WTC11 (cell line): ENCODE measurements at regions not wholly inside any gene's neighbourhood (a gene's known extent, or its start where the extent isn't known, plus 50 kb on each side); places are given as distances from the start of the nearest gene placed in this dataset.

Experiments used
- ATAC-seq: fragments of 200-7000 bp; cut with Tn5 transposase; 2 replicates; pipeline ENCODE4 v1.10.0; 2021; ENCODE audit warnings: mild to moderate bottlenecking, moderate library complexity
- CTCF ChIA-PET: fragments of 300-600 bp; sonication (Branson Sonifier 250); formaldehyde crosslinking; loops from one replicate; lab custom pipeline; 2021; ENCODE audit warnings: antibody characterized with exemption; lab: Charles Lee
- POLR2A ChIA-PET: fragments of 350-600 bp; sonication (Branson Sonifier 250); formaldehyde crosslinking; loops from one replicate; lab custom pipeline; 2021; ENCODE audit warnings: antibody characterized with exemption; lab: Charles Lee
- DNase-seq: peaks from one replicate; pipeline ENCODE4 v3.0.0; 2021; ENCODE audit warnings: low spot score
- H3K27ac Mint-ChIP-seq: 2 replicates; pipeline ENCODE4 v1.8.0; 2021; ENCODE audit warnings: mixed read lengths
- H3K27me3 Mint-ChIP-seq: 2 replicates; pipeline ENCODE4 v1.8.0; 2021; ENCODE audit warnings: low read depth, mild to moderate bottlenecking, moderate library complexity, mixed read lengths
- H3K36me3 Mint-ChIP-seq: 2 replicates; pipeline ENCODE4 v1.8.0; 2021; ENCODE audit warnings: mixed read lengths
- H3K4me1 Mint-ChIP-seq: 2 replicates; pipeline ENCODE4 v1.8.0; 2022; ENCODE audit warnings: mixed read lengths
- H3K4me3 Mint-ChIP-seq: 2 replicates; pipeline ENCODE4 v1.8.0; 2021; ENCODE audit warnings: mild to moderate bottlenecking, moderate library complexity, mixed read lengths
- H3K9me3 Mint-ChIP-seq: 2 replicates; pipeline ENCODE4 v1.8.0; 2021; ENCODE audit warnings: mixed read lengths
- ARID4B ChIP-seq: sonication (generic); formaldehyde crosslinking; IDR thresholded peaks from 2 replicates; pipeline ENCODE4 v1.8.0; 2023; ENCODE audit warnings: missing genetic modification reagents, mild to moderate bottlenecking, borderline replicate concordance
- ATF6 ChIP-seq: sonication (generic); formaldehyde crosslinking; IDR thresholded peaks from 2 replicates; pipeline ENCODE4 v1.8.1; 2023; ENCODE audit warnings: mild to moderate bottlenecking, missing genetic modification reagents
- CREB1 ChIP-seq: sonication (generic); formaldehyde crosslinking; IDR thresholded peaks from 2 replicates; pipeline ENCODE4 v1.8.0; 2023; ENCODE audit warnings: mild to moderate bottlenecking, missing genetic modification reagents
- FOXK1 ChIP-seq: sonication (generic); formaldehyde crosslinking; IDR thresholded peaks from 2 replicates; pipeline ENCODE4 v1.8.0; 2022; ENCODE audit warnings: mild to moderate bottlenecking, moderate library complexity, missing genetic modification reagents
- HMGA2 ChIP-seq: fragments of 250-450 bp; sonication (Bioruptor Pico); IDR thresholded peaks from 2 replicates; pipeline ENCODE4 v1.4.0; 2021; ENCODE audit warnings: mild to moderate bottlenecking, moderate library complexity
- HMGXB4 ChIP-seq: sonication (generic); formaldehyde crosslinking; IDR thresholded peaks from 2 replicates; pipeline ENCODE4 v1.8.1; 2023; ENCODE audit warnings: mild to moderate bottlenecking, moderate library complexity, missing genetic modification reagents
- JUN ChIP-seq: sonication (generic); formaldehyde crosslinking; IDR thresholded peaks from 2 replicates; pipeline ENCODE4 v1.8.0; 2023; ENCODE audit warnings: mild to moderate bottlenecking, missing genetic modification reagents
- NFATC4 ChIP-seq: fragments of 250-450 bp; sonication (Bioruptor Pico); IDR thresholded peaks from 2 replicates; pipeline ENCODE4 v1.9.0; 2021; ENCODE audit warnings: mild to moderate bottlenecking
- PREB ChIP-seq: sonication (generic); formaldehyde crosslinking; IDR thresholded peaks from 2 replicates; pipeline ENCODE4 v1.8.1; 2022; ENCODE audit warnings: mild to moderate bottlenecking, missing genetic modification reagents, moderate library complexity, borderline replicate concordance
- PRRX2 ChIP-seq: fragments of 250-450 bp; sonication (Bioruptor Pico); IDR thresholded peaks from 2 replicates; pipeline ENCODE4 v1.8.0; 2021; ENCODE audit warnings: mild to moderate bottlenecking
- TF ChIP-seq, protein P1 (sequence below): sonication (generic); formaldehyde crosslinking; IDR thresholded peaks from 2 replicates; pipeline ENCODE4 v1.8.0; 2022; ENCODE audit warnings: missing genetic modification reagents
- TF ChIP-seq, protein P2 (sequence below): sonication (generic); formaldehyde crosslinking; IDR thresholded peaks from 2 replicates; pipeline ENCODE4 v1.8.0; 2023; ENCODE audit warnings: missing genetic modification reagents
- TF ChIP-seq, protein P3 (sequence below): fragments of 250-450 bp; sonication (Bioruptor Pico); IDR thresholded peaks from 2 replicates; pipeline ENCODE4 v1.9.0; 2021; ENCODE audit warnings: mild to moderate bottlenecking
- TF ChIP-seq, protein P4 (sequence below): fragments of 250-450 bp; sonication (Bioruptor Pico); IDR thresholded peaks from 2 replicates; pipeline ENCODE4 v1.9.0; 2021; ENCODE audit warnings: mild to moderate bottlenecking, borderline replicate concordance

GRCh38 chrX:117610806-117611205 lies 505.8 kb downstream of the KLHL13 start (continued):
- TF ChIP-seq, protein P1, sequence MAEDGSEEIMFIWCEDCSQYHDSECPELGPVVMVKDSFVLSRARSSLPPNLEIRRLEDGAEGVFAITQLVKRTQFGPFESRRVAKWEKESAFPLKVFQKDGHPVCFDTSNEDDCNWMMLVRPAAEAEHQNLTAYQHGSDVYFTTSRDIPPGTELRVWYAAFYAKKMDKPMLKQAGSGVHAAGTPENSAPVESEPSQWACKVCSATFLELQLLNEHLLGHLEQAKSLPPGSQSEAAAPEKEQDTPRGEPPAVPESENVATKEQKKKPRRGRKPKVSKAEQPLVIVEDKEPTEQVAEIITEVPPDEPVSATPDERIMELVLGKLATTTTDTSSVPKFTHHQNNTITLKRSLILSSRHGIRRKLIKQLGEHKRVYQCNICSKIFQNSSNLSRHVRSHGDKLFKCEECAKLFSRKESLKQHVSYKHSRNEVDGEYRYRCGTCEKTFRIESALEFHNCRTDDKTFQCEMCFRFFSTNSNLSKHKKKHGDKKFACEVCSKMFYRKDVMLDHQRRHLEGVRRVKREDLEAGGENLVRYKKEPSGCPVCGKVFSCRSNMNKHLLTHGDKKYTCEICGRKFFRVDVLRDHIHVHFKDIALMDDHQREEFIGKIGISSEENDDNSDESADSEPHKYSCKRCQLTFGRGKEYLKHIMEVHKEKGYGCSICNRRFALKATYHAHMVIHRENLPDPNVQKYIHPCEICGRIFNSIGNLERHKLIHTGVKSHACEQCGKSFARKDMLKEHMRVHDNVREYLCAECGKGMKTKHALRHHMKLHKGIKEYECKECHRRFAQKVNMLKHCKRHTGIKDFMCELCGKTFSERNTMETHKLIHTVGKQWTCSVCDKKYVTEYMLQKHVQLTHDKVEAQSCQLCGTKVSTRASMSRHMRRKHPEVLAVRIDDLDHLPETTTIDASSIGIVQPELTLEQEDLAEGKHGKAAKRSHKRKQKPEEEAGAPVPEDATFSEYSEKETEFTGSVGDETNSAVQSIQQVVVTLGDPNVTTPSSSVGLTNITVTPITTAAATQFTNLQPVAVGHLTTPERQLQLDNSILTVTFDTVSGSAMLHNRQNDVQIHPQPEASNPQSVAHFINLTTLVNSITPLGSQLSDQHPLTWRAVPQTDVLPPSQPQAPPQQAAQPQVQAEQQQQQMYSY, result no peak
- no peak for TF ChIP-seq ATF6 (CRISPR knock-in tag)

- DNase-seq (no peak), ATAC-seq (no peak)
- peaks cover 5% of the 10 kb centered on the region for H3K9me3 Mint-ChIP-seq
- H3K27me3 Mint-ChIP-seq, result no peaks in the 10 kb centered on the region
- H3K4me3 Mint-ChIP-seq, result no peak overlapping the region
- ChIA-PET CTCF (no interaction called here), POLR2A (no interaction called here)
- no peak overlapping the region for H3K27ac Mint-ChIP-seq
- no peaks in the 10 kb centered on the region for H3K4me1 Mint-ChIP-seq
- H3K36me3 Mint-ChIP-seq, result peaks cover 4% of the 10 kb centered on the region
- TF ChIP-seq CREB1 (CRISPR knock-in tag) (no peak), JUN (no peak), PRRX2 (no peak)
- TF ChIP-seq, protein P2, sequence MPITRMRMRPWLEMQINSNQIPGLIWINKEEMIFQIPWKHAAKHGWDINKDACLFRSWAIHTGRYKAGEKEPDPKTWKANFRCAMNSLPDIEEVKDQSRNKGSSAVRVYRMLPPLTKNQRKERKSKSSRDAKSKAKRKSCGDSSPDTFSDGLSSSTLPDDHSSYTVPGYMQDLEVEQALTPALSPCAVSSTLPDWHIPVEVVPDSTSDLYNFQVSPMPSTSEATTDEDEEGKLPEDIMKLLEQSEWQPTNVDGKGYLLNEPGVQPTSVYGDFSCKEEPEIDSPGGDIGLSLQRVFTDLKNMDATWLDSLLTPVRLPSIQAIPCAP, result no peak
- TF ChIP-seq, all 79 proteins: peak for 0
These were observed 506.6 kb downstream of the KLHL13 start for GRCh38 chrX:117610049-117610448.

GRCh38 chrX:117607561-117607960 lies 509.0 kb downstream of the KLHL13 start:
- H3K4me3 Mint-ChIP-seq, result no peak overlapping the region
- no peak overlapping the region for H3K27ac Mint-ChIP-seq
- DNase-seq (no peak), ATAC-seq (no peak)
- peaks cover 21% of the 10 kb centered on the region for H3K9me3 Mint-ChIP-seq
- H3K27me3 Mint-ChIP-seq, result no peaks in the 10 kb centered on the region
- ChIA-PET POLR2A (no interaction called here), CTCF (interaction anchor here (0.5 kb wide), 1 partner anchor 19 kb away, joined by 3 read pairs; no protein-coding TSS in a partner anchor)
- no peaks in the 10 kb centered on the region for H3K4me1 Mint-ChIP-seq
- H3K36me3 Mint-ChIP-seq, result peaks cover 15% of the 10 kb centered on the region
- TF ChIP-seq PREB (CRISPR knock-in tag) (no peak), FOXK1 (CRISPR knock-in tag) (no peak), ARID4B (no peak), NFATC4 (CRISPR knock-in tag) (no peak), HMGXB4 (CRISPR knock-in tag) (no peak), CREB1 (CRISPR knock-in tag) (no peak), HMGA2 (CRISPR knock-in tag) (no peak)
- TF ChIP-seq, protein P3, sequence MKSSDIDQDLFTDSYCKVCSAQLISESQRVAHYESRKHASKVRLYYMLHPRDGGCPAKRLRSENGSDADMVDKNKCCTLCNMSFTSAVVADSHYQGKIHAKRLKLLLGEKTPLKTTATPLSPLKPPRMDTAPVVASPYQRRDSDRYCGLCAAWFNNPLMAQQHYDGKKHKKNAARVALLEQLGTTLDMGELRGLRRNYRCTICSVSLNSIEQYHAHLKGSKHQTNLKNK, result no peak
- TF ChIP-seq, protein P4, sequence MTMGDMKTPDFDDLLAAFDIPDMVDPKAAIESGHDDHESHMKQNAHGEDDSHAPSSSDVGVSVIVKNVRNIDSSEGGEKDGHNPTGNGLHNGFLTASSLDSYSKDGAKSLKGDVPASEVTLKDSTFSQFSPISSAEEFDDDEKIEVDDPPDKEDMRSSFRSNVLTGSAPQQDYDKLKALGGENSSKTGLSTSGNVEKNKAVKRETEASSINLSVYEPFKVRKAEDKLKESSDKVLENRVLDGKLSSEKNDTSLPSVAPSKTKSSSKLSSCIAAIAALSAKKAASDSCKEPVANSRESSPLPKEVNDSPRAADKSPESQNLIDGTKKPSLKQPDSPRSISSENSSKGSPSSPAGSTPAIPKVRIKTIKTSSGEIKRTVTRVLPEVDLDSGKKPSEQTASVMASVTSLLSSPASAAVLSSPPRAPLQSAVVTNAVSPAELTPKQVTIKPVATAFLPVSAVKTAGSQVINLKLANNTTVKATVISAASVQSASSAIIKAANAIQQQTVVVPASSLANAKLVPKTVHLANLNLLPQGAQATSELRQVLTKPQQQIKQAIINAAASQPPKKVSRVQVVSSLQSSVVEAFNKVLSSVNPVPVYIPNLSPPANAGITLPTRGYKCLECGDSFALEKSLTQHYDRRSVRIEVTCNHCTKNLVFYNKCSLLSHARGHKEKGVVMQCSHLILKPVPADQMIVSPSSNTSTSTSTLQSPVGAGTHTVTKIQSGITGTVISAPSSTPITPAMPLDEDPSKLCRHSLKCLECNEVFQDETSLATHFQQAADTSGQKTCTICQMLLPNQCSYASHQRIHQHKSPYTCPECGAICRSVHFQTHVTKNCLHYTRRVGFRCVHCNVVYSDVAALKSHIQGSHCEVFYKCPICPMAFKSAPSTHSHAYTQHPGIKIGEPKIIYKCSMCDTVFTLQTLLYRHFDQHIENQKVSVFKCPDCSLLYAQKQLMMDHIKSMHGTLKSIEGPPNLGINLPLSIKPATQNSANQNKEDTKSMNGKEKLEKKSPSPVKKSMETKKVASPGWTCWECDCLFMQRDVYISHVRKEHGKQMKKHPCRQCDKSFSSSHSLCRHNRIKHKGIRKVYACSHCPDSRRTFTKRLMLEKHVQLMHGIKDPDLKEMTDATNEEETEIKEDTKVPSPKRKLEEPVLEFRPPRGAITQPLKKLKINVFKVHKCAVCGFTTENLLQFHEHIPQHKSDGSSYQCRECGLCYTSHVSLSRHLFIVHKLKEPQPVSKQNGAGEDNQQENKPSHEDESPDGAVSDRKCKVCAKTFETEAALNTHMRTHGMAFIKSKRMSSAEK (CRISPR knock-in tag), result no peak
